Testis (tissue), 2 donors: ENCODE measurements at regions not wholly inside any gene's neighbourhood (a gene's known extent, or its start where the extent isn't known, plus 50 kb on each side); places are given as distances from the start of the nearest gene placed in this dataset.

Source experiments
- DNase-seq: peaks from one replicate; pipeline ENCODE4 v3.0.0-alpha.2; 2019
- H3K27ac ChIP-seq, 2 donors: fragments of 200-600 bp; sonication (generic); one replicate each; pipeline ENCODE4 v1.5.1; 2019
- H3K27me3 ChIP-seq: fragments of 200-600 bp; sonication (generic); one replicate; pipeline ENCODE4 v1.5.1; 2019
- H3K36me3 ChIP-seq: fragments of 200-600 bp; sonication (generic); one replicate; pipeline ENCODE4 v1.5.1; 2017; ENCODE audit warnings: low read depth; ENCODE audit errors: missing control alignments
- H3K4me1 ChIP-seq: fragments of 200-600 bp; sonication (generic); one replicate; pipeline ENCODE4 v1.5.1; 2019
- H3K4me3 ChIP-seq, 2 donors: fragments of 200-600 bp; sonication (generic); one replicate each; pipeline ENCODE4 v1.5.1; 2017 to 2019
- H3K9me3 ChIP-seq: fragments of 200-600 bp; sonication (generic); one replicate; pipeline ENCODE4 v1.5.1; 2017
- CTCF ChIP-seq, 3 experiments: fragments of 450-650 bp in 2 of 3; fragments of 200-600 bp in 1 of 3; sonication (generic) in 1 of 3; IDR thresholded peaks; one replicate each; pipeline ENCODE4 v1.5.1; 2016 to 2019; ENCODE audit warnings: antibody characterized with exemption in 3 of 3, mild to moderate bottlenecking in 2 of 3, moderate library complexity in 1 of 3
- POLR2A ChIP-seq: fragments of 450-650 bp; IDR thresholded peaks from one replicate; pipeline ENCODE4 v1.6.1; 2017; ENCODE audit warnings: antibody characterized with exemption, mild to moderate bottlenecking, moderate library complexity
- WGBS, 2 donors: methylation state at CpG; one replicate each; pipeline ENCODE4 v1.1.5; 2018; 5-methylcytosine and 5-hydroxymethylcytosine counted together
- intact Hi-C: fragments of 100-400 bp; cut with DNase I; formaldehyde crosslinking; loops from one replicate; pipeline ENCODE4 v1.15.1; 2023; ENCODE audit warnings: low total_unique reads

GRCh38 chr11:23111527-23111926 lies 251.3 kb upstream of the CCDC179 start:
- TF ChIP-seq POLR2A (no peak), CTCF (IDR thresholded peaks at IDR 0.05) (no peak)
- DNase-seq = no peak
- no peak overlapping the region for H3K27ac ChIP-seq
- no peaks in the 10 kb centered on the region for H3K9me3 ChIP-seq
- no peaks in the 10 kb centered on the region for H3K4me1 ChIP-seq
- H3K36me3 ChIP-seq = no peaks in the 10 kb centered on the region
- intact Hi-C loops = no loop called here
- H3K4me3 ChIP-seq = no peak overlapping the region
- WGBS, 2 donors = 37 to 53% methylated on average over 2 of the region's 2 CpGs
- no peaks in the 10 kb centered on the region for H3K27me3 ChIP-seq

GRCh38 chr11:23112390-23112789 lies 252.1 kb upstream of the CCDC179 start:
- H3K9me3 ChIP-seq = no peaks in the 10 kb centered on the region
- H3K27me3 ChIP-seq = no peaks in the 10 kb centered on the region
- no peak for DNase-seq
- TF ChIP-seq CTCF (IDR thresholded peaks at IDR 0.05) = no peak
- TF ChIP-seq POLR2A = no peak
- 65 to 66% methylated on average over 4 of the region's 4 CpGs for WGBS, 2 donors
- H3K4me3 ChIP-seq = no peak overlapping the region
- H3K36me3 ChIP-seq = no peaks in the 10 kb centered on the region
- intact Hi-C loops = no loop called here
- no peaks in the 10 kb centered on the region for H3K4me1 ChIP-seq
- no peak overlapping the region for H3K27ac ChIP-seq

GRCh38 chr11:23112987-23113886 lies 253.0 kb upstream of the CCDC179 start:
- Histone ChIP-seq H3K4me1 (no peaks in the 10 kb centered on the region), H3K27ac (no peak overlapping the region), H3K36me3 (no peaks in the 10 kb centered on the region), H3K4me3 (no peak overlapping the region), H3K27me3 (no peaks in the 10 kb centered on the region), H3K9me3 (no peaks in the 10 kb centered on the region)
- 40 to 53% methylated on average over 10 of the region's 10 CpGs for WGBS, 2 donors
- peak; percentile 34 for DNase-seq
- intact Hi-C loops = no loop called here
- peak in 1 of 3 experiments; percentile 33 for TF ChIP-seq CTCF (IDR thresholded peaks at IDR 0.05)
- TF ChIP-seq POLR2A = no peak

- intact Hi-C loops = no loop called here
- Histone ChIP-seq H3K27me3 (no peaks in the 10 kb centered on the region), H3K4me1 (no peaks in the 10 kb centered on the region), H3K36me3 (no peaks in the 10 kb centered on the region), H3K4me3 (no peak overlapping the region), H3K9me3 (no peaks in the 10 kb centered on the region), H3K27ac (no peak overlapping the region)
- no peak for DNase-seq
- 72 to 75% methylated on average over 1 of the region's 1 CpG for WGBS, 2 donors
- TF ChIP-seq CTCF (IDR thresholded peaks at IDR 0.05) (no peak), POLR2A (no peak)
These were observed 253.6 kb upstream of the CCDC179 start for GRCh38 chr11:23113887-23114216.

GRCh38 chr11:23123753-23124152 lies 263.5 kb upstream of the CCDC179 start:
- Histone ChIP-seq H3K27ac (no peak overlapping the region), H3K27me3 (no peaks in the 10 kb centered on the region), H3K4me1 (no peaks in the 10 kb centered on the region), H3K9me3 (no peaks in the 10 kb centered on the region), H3K36me3 (no peaks in the 10 kb centered on the region), H3K4me3 (no peak overlapping the region)
- no peak for DNase-seq
- 51 to 64% methylated on average over 3 of the region's 3 CpGs for WGBS, 2 donors
- intact Hi-C loops = no loop called here
- TF ChIP-seq POLR2A = no peak
- TF ChIP-seq CTCF (IDR thresholded peaks at IDR 0.05) = no peak
